ENCODE measurements at regions not wholly inside any gene's neighbourhood (a gene's known extent, or its start where the extent isn't known, plus 50 kb on each side); places are given as distances from the start of the nearest gene placed in this dataset.

GRCh38 chr14:88937706-88938105 lies 113.3 kb downstream of the TTC8 start:
- no peak overlapping the region for H3K23ac ChIP-seq (ENCODE audit: insufficient read length, low read depth, low read length)
- no peaks in the 10 kb centered on the region for H3K4me1 ChIP-seq (ENCODE audit: insufficient read depth, low read length)
- no CpG with 5 or more reads among the region's 3 CpGs for WGBS (ENCODE audit: extremely low coverage, insufficient read length, low lambda C conversion rate)
- no peak overlapping the region for H2BK12ac ChIP-seq (ENCODE audit: insufficient read length, low read depth, low read length)
- no peak overlapping the region for H3K27ac ChIP-seq (ENCODE audit: insufficient read length, low read depth, low read length)
- H3K4ac ChIP-seq (ENCODE audit: low read depth, low read length): no peak overlapping the region
- H3K4me2 ChIP-seq (ENCODE audit: insufficient read depth, insufficient read length, low read length): no peak overlapping the region
- H3K79me1 ChIP-seq (ENCODE audit: insufficient read depth, low read depth, low read length, poor library complexity, severe bottlenecking): no peaks in the 10 kb centered on the region
- no peak overlapping the region for H4K5ac ChIP-seq (ENCODE audit: insufficient read length, low read depth, low read length)
- H2BK15ac ChIP-seq (ENCODE audit: low read depth, low read length): no peak overlapping the region
- H3K27me3 ChIP-seq (ENCODE audit: insufficient read depth, low read length): no peaks in the 10 kb centered on the region
- no peak overlapping the region for H3K14ac ChIP-seq (ENCODE audit: insufficient read depth, low read length)
- Mint-ChIP-seq H3K4me1 (no peaks in the 10 kb centered on the region), H3K4me3 (no peak overlapping the region), H3K27me3 (ENCODE audit: low read depth) (peaks cover 18% of the 10 kb centered on the region), H3K27ac (no peak overlapping the region; a peak in 2 of 7 replicates), H3K9me3 (no peaks in the 10 kb centered on the region), H3K36me3 (ENCODE audit: insufficient read depth in 1 of 3, low read depth in 3 of 3) (no peaks in the 10 kb centered on the region)
- TF ChIP-seq, protein P1, sequence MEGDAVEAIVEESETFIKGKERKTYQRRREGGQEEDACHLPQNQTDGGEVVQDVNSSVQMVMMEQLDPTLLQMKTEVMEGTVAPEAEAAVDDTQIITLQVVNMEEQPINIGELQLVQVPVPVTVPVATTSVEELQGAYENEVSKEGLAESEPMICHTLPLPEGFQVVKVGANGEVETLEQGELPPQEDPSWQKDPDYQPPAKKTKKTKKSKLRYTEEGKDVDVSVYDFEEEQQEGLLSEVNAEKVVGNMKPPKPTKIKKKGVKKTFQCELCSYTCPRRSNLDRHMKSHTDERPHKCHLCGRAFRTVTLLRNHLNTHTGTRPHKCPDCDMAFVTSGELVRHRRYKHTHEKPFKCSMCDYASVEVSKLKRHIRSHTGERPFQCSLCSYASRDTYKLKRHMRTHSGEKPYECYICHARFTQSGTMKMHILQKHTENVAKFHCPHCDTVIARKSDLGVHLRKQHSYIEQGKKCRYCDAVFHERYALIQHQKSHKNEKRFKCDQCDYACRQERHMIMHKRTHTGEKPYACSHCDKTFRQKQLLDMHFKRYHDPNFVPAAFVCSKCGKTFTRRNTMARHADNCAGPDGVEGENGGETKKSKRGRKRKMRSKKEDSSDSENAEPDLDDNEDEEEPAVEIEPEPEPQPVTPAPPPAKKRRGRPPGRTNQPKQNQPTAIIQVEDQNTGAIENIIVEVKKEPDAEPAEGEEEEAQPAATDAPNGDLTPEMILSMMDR (conservative IDR thresholded peaks at IDR 0.05): no peak
- H4K8ac ChIP-seq (replicated peaks; ENCODE audit: insufficient read length, low read depth, low read length): no peak overlapping the region
- H3K56ac ChIP-seq (ENCODE audit: insufficient read length, low read depth, low read length): no peak overlapping the region
- no peak overlapping the region for H2AK5ac ChIP-seq (ENCODE audit: insufficient read length, low read length)
- H4K20me1 ChIP-seq (ENCODE audit: control insufficient read depth, insufficient read depth, insufficient read length): no peaks in the 10 kb centered on the region
- no peak overlapping the region for H2BK20ac ChIP-seq (ENCODE audit: low read depth, low read length, poor library complexity, severe bottlenecking)
- no peak overlapping the region for H3K18ac ChIP-seq (ENCODE audit: insufficient read length, low read depth, low read length)
- H2BK5ac ChIP-seq (ENCODE audit: insufficient read length, low read length): no peak overlapping the region
- H3K79me2 ChIP-seq (ENCODE audit: insufficient read depth, low read length): no peaks in the 10 kb centered on the region
- no peak overlapping the region for H2BK120ac ChIP-seq (ENCODE audit: low read depth, low read length, poor library complexity, severe bottlenecking)
- no peaks in the 10 kb centered on the region for H3K9me3 ChIP-seq (ENCODE audit: control insufficient read depth, low read depth, low read length)
- no peak overlapping the region for H3T11ph ChIP-seq (ENCODE audit: low read length)
- no peaks in the 10 kb centered on the region for H3K23me2 ChIP-seq (ENCODE audit: insufficient read length, low read depth, low read length, poor library complexity, severe bottlenecking)
- no peak overlapping the region for H4K91ac ChIP-seq (ENCODE audit: insufficient read length, low read depth, low read length)
- DNase-seq: no peak
- no peak overlapping the region for H2AFZ ChIP-seq (ENCODE audit: low read length)
- H3K9ac ChIP-seq (ENCODE audit: extremely low read depth, insufficient read length, low read length): no peak overlapping the region
